Adrenal gland (tissue), 5 donors: ENCODE measurements at regions not wholly inside any gene's neighbourhood (a gene's known extent, or its start where the extent isn't known, plus 50 kb on each side); places are given as distances from the start of the nearest gene placed in this dataset.

Source experiments
- POLR2A ChIP-seq, 2 donors: fragments of 450-650 bp; IDR thresholded peaks; one replicate each; pipeline ENCODE4 v1.6.1; 2017; ENCODE audit warnings: antibody characterized with exemption in 2 of 2, mild to moderate bottlenecking in 2 of 2, moderate library complexity in 1 of 2
- TF ChIP-seq, protein P1 (sequence below), 6 experiments: fragments of 450-650 bp in 4 of 6; fragments of 200-600 bp in 2 of 6; sonication (generic) in 1 of 6; IDR thresholded peaks; 1 replicate in 5 of 6; 2 replicates in 1 of 6; pipeline versions ENCODE4 v1.5.1 to v1.8.0; 2016 to 2021; ENCODE audit warnings: antibody characterized with exemption in 6 of 6, mild to moderate bottlenecking in 2 of 6, moderate library complexity in 1 of 6
- donor health status: DM: no; HTN: no; CAD: no.

DNA sequence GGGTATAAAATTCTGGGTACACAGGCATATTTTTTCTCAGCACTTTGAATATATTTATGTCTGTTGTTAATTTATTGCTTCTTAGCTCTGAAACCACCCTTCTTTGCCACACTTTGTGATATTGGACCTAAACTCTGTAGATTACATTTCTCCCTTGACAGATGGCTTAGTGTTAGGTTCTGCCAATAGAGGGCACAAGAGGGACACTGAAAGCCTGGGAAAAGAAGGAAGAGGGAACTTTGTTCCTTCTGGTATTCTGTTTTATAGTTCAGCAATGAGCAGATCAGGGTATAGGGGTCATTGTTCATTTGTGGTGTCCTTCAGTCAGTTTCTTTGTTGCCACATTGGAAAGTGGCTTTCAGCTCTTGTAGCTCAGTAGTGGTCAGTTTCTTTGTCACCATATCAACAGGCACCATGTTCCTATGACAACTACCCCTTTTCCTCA, 423.5 kb upstream of the PROX1 start:
- TF ChIP-seq, protein P1, sequence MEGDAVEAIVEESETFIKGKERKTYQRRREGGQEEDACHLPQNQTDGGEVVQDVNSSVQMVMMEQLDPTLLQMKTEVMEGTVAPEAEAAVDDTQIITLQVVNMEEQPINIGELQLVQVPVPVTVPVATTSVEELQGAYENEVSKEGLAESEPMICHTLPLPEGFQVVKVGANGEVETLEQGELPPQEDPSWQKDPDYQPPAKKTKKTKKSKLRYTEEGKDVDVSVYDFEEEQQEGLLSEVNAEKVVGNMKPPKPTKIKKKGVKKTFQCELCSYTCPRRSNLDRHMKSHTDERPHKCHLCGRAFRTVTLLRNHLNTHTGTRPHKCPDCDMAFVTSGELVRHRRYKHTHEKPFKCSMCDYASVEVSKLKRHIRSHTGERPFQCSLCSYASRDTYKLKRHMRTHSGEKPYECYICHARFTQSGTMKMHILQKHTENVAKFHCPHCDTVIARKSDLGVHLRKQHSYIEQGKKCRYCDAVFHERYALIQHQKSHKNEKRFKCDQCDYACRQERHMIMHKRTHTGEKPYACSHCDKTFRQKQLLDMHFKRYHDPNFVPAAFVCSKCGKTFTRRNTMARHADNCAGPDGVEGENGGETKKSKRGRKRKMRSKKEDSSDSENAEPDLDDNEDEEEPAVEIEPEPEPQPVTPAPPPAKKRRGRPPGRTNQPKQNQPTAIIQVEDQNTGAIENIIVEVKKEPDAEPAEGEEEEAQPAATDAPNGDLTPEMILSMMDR (IDR thresholded peaks at IDR 0.05): peak in 5 of 6 experiments; percentile 40 to 53 (median 44)
- TF ChIP-seq POLR2A (IDR thresholded peaks at IDR 0.05): no peak
